DOHH2 (cell line): ENCODE measurements at regions not wholly inside any gene's neighbourhood (a gene's known extent, or its start where the extent isn't known, plus 50 kb on each side); places are given as distances from the start of the nearest gene placed in this dataset.

ENCODE experiments used
- H3F3A ChIP-seq: fragments of 200-600 bp; sonication (generic), shearing (Covaris generic); 2 replicates; pipeline ENCODE4 v1.6.0; 2016; ENCODE audit warnings: antibody characterized with exemption, mild to moderate bottlenecking; ENCODE audit not compliant: control insufficient read depth, insufficient read depth
- H3K27ac ChIP-seq: fragments of 200-600 bp; sonication (generic); 2 replicates; pipeline ENCODE4 v1.5.1; 2014; ENCODE audit warnings: low read depth, mild to moderate bottlenecking, low read length, moderate library complexity
- H3K27me3 ChIP-seq: fragments of 200-600 bp; sonication (generic); 2 replicates; pipeline ENCODE4 v1.6.1; 2014; ENCODE audit warnings: mild to moderate bottlenecking, low read length, mixed read lengths; ENCODE audit not compliant: control insufficient read depth
- H3K36me3 ChIP-seq: fragments of 200-600 bp; sonication (generic); 2 replicates; pipeline ENCODE4 v1.6.1; 2014; ENCODE audit warnings: mild to moderate bottlenecking, low read length, moderate library complexity, mixed read lengths; ENCODE audit not compliant: control insufficient read depth
- H3K4me1 ChIP-seq: fragments of 200-600 bp; sonication (generic); 2 replicates; pipeline ENCODE4 v1.6.1; 2014; ENCODE audit warnings: mild to moderate bottlenecking, low read length, mixed read lengths; ENCODE audit not compliant: control insufficient read depth
- H3K4me2 ChIP-seq: fragments of 200-600 bp; sonication (generic); 2 replicates; pipeline ENCODE4 v1.6.0; 2014; ENCODE audit warnings: mild to moderate bottlenecking, low read length, moderate library complexity
- H3K4me3 ChIP-seq: fragments of 200-600 bp; sonication (generic); 2 replicates; pipeline ENCODE4 v1.5.1; 2014; ENCODE audit warnings: mild to moderate bottlenecking, low read length, mixed read lengths
- H3K79me2 ChIP-seq: fragments of 200-600 bp; sonication (generic); 2 replicates; pipeline ENCODE4 v1.6.1; 2014; ENCODE audit warnings: mild to moderate bottlenecking, low read length, mixed read lengths; ENCODE audit not compliant: control insufficient read depth
- H3K9me2 ChIP-seq: fragments of 200-600 bp; sonication (generic); replicated peaks from 2 replicates; pipeline ENCODE4 v1.6.1; 2014; ENCODE audit warnings: mild to moderate bottlenecking, low read length, mixed read lengths; ENCODE audit not compliant: control insufficient read depth
- H3K9me3 ChIP-seq: fragments of 200-600 bp; sonication (generic); 2 replicates; pipeline ENCODE4 v1.6.1; 2014; ENCODE audit warnings: antibody characterized with exemption, low read length, mixed read lengths; ENCODE audit not compliant: control insufficient read depth, insufficient read depth
- H4K20me1 ChIP-seq: fragments of 200-600 bp; sonication (generic); 2 replicates; pipeline ENCODE4 v1.6.0; 2014; ENCODE audit warnings: low read depth, mild to moderate bottlenecking, antibody characterized with exemption, low read length, moderate library complexity; ENCODE audit not compliant: control insufficient read depth, insufficient read depth
- EZH2phosphoT487 ChIP-seq: fragments of 200-600 bp; sonication (generic); IDR thresholded peaks from 2 replicates; pipeline ENCODE4 v1.6.1; 2017; ENCODE audit warnings: borderline replicate concordance, mild to moderate bottlenecking, antibody characterized with exemption, low read length, moderate library complexity, mixed read lengths
- TF ChIP-seq, protein P1 (sequence below): fragments of 200-600 bp; sonication (generic); IDR thresholded peaks from one replicate; pipeline ENCODE4 v1.5.1; 2014; ENCODE audit warnings: antibody characterized with exemption, mild to moderate bottlenecking, low read depth, low read length; ENCODE audit not compliant: poor library complexity, severe bottlenecking

DNA sequence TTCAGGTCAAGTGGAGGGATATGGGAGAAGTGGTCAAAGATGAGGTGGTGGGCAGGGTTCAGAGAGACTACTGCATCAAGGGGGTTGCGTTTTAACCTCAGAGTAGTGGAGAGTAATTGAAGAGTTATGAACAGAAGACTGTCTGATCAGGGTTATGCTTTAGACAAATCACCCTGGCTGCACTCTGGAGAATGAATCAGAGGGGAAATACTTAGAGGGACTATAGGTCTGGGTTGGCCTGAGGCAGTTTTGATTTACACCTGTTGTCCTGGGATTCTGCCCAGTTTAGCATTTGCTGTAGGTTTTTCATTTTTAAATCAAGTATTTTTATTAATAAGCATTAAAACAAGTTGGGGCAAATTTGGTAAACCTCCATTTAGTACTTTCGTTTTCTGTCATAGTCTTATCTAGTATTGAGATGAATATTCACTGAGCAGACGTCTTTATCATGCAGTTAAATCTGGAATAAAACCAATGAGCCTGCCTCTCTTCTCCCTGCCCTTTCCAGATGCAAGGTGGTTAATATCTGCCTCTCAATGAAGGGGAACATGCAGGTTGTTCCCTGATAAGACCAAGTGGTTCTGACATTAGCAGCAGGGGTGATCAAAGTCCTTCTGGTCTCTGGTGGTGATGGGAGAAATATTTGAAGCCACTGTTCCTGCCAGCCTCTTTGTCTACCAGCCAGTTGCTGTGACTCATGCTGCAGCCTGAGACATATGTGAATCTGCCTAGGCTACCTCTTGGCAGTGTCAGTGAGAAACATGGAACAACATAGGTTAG is 116.0 kb upstream of the RPS6KA3 start:
- no peaks in the 10 kb centered on the region for H3K4me1 ChIP-seq
- H3K4me3 ChIP-seq: no peak overlapping the region
- H3K9me2 ChIP-seq: no peaks in the 10 kb centered on the region
- no peaks in the 10 kb centered on the region for H3F3A ChIP-seq
- H3K27me3 ChIP-seq: no peaks in the 10 kb centered on the region
- H3K79me2 ChIP-seq: no peaks in the 10 kb centered on the region
- no peaks in the 10 kb centered on the region for H3K36me3 ChIP-seq
- TF ChIP-seq, protein P1, sequence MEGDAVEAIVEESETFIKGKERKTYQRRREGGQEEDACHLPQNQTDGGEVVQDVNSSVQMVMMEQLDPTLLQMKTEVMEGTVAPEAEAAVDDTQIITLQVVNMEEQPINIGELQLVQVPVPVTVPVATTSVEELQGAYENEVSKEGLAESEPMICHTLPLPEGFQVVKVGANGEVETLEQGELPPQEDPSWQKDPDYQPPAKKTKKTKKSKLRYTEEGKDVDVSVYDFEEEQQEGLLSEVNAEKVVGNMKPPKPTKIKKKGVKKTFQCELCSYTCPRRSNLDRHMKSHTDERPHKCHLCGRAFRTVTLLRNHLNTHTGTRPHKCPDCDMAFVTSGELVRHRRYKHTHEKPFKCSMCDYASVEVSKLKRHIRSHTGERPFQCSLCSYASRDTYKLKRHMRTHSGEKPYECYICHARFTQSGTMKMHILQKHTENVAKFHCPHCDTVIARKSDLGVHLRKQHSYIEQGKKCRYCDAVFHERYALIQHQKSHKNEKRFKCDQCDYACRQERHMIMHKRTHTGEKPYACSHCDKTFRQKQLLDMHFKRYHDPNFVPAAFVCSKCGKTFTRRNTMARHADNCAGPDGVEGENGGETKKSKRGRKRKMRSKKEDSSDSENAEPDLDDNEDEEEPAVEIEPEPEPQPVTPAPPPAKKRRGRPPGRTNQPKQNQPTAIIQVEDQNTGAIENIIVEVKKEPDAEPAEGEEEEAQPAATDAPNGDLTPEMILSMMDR: no peak
- TF ChIP-seq EZH2phosphoT487: no peak
- H3K9me3 ChIP-seq: no peaks in the 10 kb centered on the region
- H3K4me2 ChIP-seq: no peak overlapping the region
- no peak overlapping the region for H3K27ac ChIP-seq
- H4K20me1 ChIP-seq: no peaks in the 10 kb centered on the region

DNA sequence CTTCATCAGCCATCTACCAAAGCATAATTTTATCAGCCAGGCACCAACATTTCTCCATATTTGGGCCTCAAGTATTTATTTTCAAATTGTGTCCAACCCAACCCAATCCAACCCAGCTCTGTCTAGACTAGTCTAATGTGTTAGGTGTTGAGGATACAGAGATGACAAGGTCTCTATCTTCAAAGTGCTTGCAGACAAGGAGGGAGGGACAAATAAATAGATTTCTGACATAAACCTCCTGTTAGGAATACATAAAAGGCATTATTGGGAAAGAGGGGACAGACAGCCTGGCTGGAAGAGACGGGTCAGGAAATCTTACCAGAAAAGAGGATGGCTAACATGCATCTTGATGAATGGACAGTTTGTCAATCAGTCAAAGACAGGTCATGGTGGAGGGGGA is 115.4 kb upstream of the RPS6KA3 start:
- Histone ChIP-seq H3K4me1 (no peaks in the 10 kb centered on the region), H3K79me2 (no peaks in the 10 kb centered on the region), H3K27me3 (no peaks in the 10 kb centered on the region), H3K4me3 (no peak overlapping the region), H3K9me2 (no peaks in the 10 kb centered on the region), H3F3A (no peaks in the 10 kb centered on the region), H3K4me2 (no peak overlapping the region), H3K36me3 (no peaks in the 10 kb centered on the region), H3K9me3 (no peaks in the 10 kb centered on the region), H3K27ac (no peak overlapping the region), H4K20me1 (no peaks in the 10 kb centered on the region)
- TF ChIP-seq, protein P1: no peak

DNA sequence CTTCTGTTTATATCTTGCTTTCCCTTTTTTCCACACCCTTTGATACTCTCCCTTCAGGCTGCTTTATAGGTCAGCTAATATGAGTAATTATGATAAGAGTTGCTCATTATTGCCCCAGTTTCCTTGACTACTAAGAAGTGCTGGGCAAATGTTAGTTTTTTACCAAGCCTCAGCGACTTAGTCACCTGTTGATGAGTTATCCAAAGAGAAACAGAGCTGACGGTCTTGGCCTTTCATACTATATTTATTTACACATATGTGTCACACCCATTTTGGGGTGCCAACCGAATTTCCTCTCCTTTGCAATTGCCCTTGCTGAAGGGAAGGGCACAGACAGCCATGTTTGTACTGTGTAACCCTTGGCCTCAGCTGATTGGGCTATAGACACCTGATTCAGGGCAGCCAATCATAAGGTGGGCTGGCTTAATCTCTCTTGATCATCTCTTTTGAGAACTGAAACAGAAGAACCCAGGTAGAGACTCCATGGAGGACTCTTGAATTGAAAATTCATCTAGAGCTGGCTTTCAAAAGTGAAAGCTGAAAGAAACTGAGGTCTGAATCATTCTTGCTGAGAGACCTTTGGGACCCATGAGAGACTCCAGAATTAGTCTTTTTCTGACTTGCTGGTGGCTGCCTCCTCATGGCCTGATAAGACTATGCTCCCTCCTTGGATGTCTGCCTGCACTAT is 111.7 kb upstream of the RPS6KA3 start:
- no peaks in the 10 kb centered on the region; the same call in 1 of the 2 replicates for H3F3A ChIP-seq
- H3K9me3 ChIP-seq: no peaks in the 10 kb centered on the region
- no peaks in the 10 kb centered on the region for H4K20me1 ChIP-seq
- H3K4me3 ChIP-seq: no peak overlapping the region
- no peak for TF ChIP-seq EZH2phosphoT487
- TF ChIP-seq, protein P1: no peak
- no peak overlapping the region for H3K4me2 ChIP-seq
- H3K27ac ChIP-seq: no peak overlapping the region
- H3K4me1 ChIP-seq: peaks cover 10% of the 10 kb centered on the region
- no peaks in the 10 kb centered on the region for H3K9me2 ChIP-seq
- no peaks in the 10 kb centered on the region for H3K79me2 ChIP-seq
- no peaks in the 10 kb centered on the region for H3K27me3 ChIP-seq
- no peaks in the 10 kb centered on the region for H3K36me3 ChIP-seq
